T-helper 1 cell treated with Interleukin-12 subunit alpha and Interleukin-12 subunit beta and Interleukin-4 antibody, amounts not matched to agents 30 μg/mL and 1 μg/mL, for 36 hours (primary cell): ENCODE measurements at regions not wholly inside any gene's neighbourhood (a gene's known extent, or its start where the extent isn't known, plus 50 kb on each side); places are given as distances from the start of the nearest gene placed in this dataset.

Experiments
- H3K27ac Mint-ChIP-seq: one replicate; pipeline ENCODE4 v1.8.0; 2021; ENCODE audit warnings: mild to moderate bottlenecking, mixed read lengths
- H3K27me3 Mint-ChIP-seq: one replicate; pipeline ENCODE4 v1.8.0; 2021; ENCODE audit warnings: low read depth, mixed read lengths
- H3K36me3 Mint-ChIP-seq: one replicate; pipeline ENCODE4 v1.8.0; 2021; ENCODE audit warnings: low read depth, mixed read lengths
- H3K4me1 Mint-ChIP-seq: one replicate; pipeline ENCODE4 v1.8.0; 2021; ENCODE audit warnings: low read depth, mixed read lengths
- H3K4me3 Mint-ChIP-seq: one replicate; pipeline ENCODE4 v1.8.0; 2021; ENCODE audit warnings: mild to moderate bottlenecking, moderate library complexity, mixed read lengths
- H3K9me3 Mint-ChIP-seq: one replicate; pipeline ENCODE4 v1.8.0; 2021; ENCODE audit warnings: mixed read lengths

GRCh38 chr13:104071806-104072205, 1005.6 kb upstream of the SLC10A2 start:
- peaks cover 22% of the 10 kb centered on the region for H3K9me3 Mint-ChIP-seq
- H3K4me1 Mint-ChIP-seq = no peaks in the 10 kb centered on the region
- no peaks in the 10 kb centered on the region for H3K27me3 Mint-ChIP-seq
- no peaks in the 10 kb centered on the region for H3K36me3 Mint-ChIP-seq
- no peak overlapping the region for H3K27ac Mint-ChIP-seq
- no peak overlapping the region for H3K4me3 Mint-ChIP-seq

- Mint-ChIP-seq H3K9me3 (peaks cover 19% of the 10 kb centered on the region), H3K4me1 (no peaks in the 10 kb centered on the region), H3K4me3 (no peak overlapping the region)
Measured at GRCh38 chr13:104065328-104065727, 999.1 kb upstream of the SLC10A2 start.

GRCh38 chr13:104057861-104058260, 991.6 kb upstream of the SLC10A2 start:
- Mint-ChIP-seq H3K27ac (no peak overlapping the region), H3K4me1 (no peaks in the 10 kb centered on the region), H3K27me3 (no peaks in the 10 kb centered on the region), H3K36me3 (no peaks in the 10 kb centered on the region), H3K9me3 (peaks cover 28% of the 10 kb centered on the region), H3K4me3 (no peak overlapping the region)

More at GRCh38 chr13:104065328-104065727, 999.1 kb upstream of the SLC10A2 start:
- H3K27ac Mint-ChIP-seq = no peak overlapping the region
- no peaks in the 10 kb centered on the region for H3K27me3 Mint-ChIP-seq
- no peaks in the 10 kb centered on the region for H3K36me3 Mint-ChIP-seq

GRCh38 chr13:104045907-104046306, 979.7 kb upstream of the SLC10A2 start:
- Mint-ChIP-seq H3K36me3 (no peaks in the 10 kb centered on the region), H3K27me3 (no peaks in the 10 kb centered on the region), H3K4me1 (no peaks in the 10 kb centered on the region), H3K4me3 (no peak overlapping the region), H3K27ac (no peak overlapping the region), H3K9me3 (peaks cover 10% of the 10 kb centered on the region)

GRCh38 chr13:104043184-104043583, 977.0 kb upstream of the SLC10A2 start:
- H3K36me3 Mint-ChIP-seq = no peaks in the 10 kb centered on the region
- H3K4me1 Mint-ChIP-seq = no peaks in the 10 kb centered on the region
- no peak overlapping the region for H3K4me3 Mint-ChIP-seq
- no peaks in the 10 kb centered on the region for H3K27me3 Mint-ChIP-seq
- H3K9me3 Mint-ChIP-seq = peaks cover 14% of the 10 kb centered on the region
- no peak overlapping the region for H3K27ac Mint-ChIP-seq

GRCh38 chr13:104034891-104035290, 968.7 kb upstream of the SLC10A2 start:
- Mint-ChIP-seq H3K36me3 (no peaks in the 10 kb centered on the region), H3K4me1 (no peaks in the 10 kb centered on the region), H3K27me3 (no peaks in the 10 kb centered on the region), H3K9me3 (peaks cover 3% of the 10 kb centered on the region), H3K27ac (no peak overlapping the region), H3K4me3 (no peak overlapping the region)

- H3K27me3 Mint-ChIP-seq = no peaks in the 10 kb centered on the region
- H3K4me1 Mint-ChIP-seq = no peaks in the 10 kb centered on the region
- H3K9me3 Mint-ChIP-seq = peaks cover 3% of the 10 kb centered on the region
- no peak overlapping the region for H3K27ac Mint-ChIP-seq
- H3K36me3 Mint-ChIP-seq = no peaks in the 10 kb centered on the region
- H3K4me3 Mint-ChIP-seq = no peak overlapping the region
Measured at GRCh38 chr13:104025303-104025702, 959.1 kb upstream of the SLC10A2 start.

GRCh38 chr13:104024416-104025170, 958.4 kb upstream of the SLC10A2 start:
- H3K4me3 Mint-ChIP-seq = no peak overlapping the region
- H3K27ac Mint-ChIP-seq = no peak overlapping the region
- H3K36me3 Mint-ChIP-seq = no peaks in the 10 kb centered on the region
- no peaks in the 10 kb centered on the region for H3K27me3 Mint-ChIP-seq
- H3K4me1 Mint-ChIP-seq = no peaks in the 10 kb centered on the region
- H3K9me3 Mint-ChIP-seq = peaks cover 3% of the 10 kb centered on the region

- no peak overlapping the region for H3K27ac Mint-ChIP-seq
- H3K36me3 Mint-ChIP-seq = no peaks in the 10 kb centered on the region
- no peaks in the 10 kb centered on the region for H3K27me3 Mint-ChIP-seq
Measured at GRCh38 chr13:104021806-104022397, 955.7 kb upstream of the SLC10A2 start.

GRCh38 chr13:104017317-104017716, 951.1 kb upstream of the SLC10A2 start:
- H3K27me3 Mint-ChIP-seq = no peaks in the 10 kb centered on the region
- no peaks in the 10 kb centered on the region for H3K4me1 Mint-ChIP-seq
- H3K36me3 Mint-ChIP-seq = no peaks in the 10 kb centered on the region
- H3K4me3 Mint-ChIP-seq = no peak overlapping the region
- H3K27ac Mint-ChIP-seq = no peak overlapping the region
- peaks cover 4% of the 10 kb centered on the region for H3K9me3 Mint-ChIP-seq

More at GRCh38 chr13:104021806-104022397, 955.7 kb upstream of the SLC10A2 start:
- Mint-ChIP-seq H3K4me1 (no peaks in the 10 kb centered on the region), H3K9me3 (peaks cover 3% of the 10 kb centered on the region), H3K4me3 (no peak overlapping the region)

GRCh38 chr13:104015646-104016396, 949.6 kb upstream of the SLC10A2 start:
- Mint-ChIP-seq H3K4me3 (no peak overlapping the region), H3K4me1 (no peaks in the 10 kb centered on the region), H3K36me3 (no peaks in the 10 kb centered on the region), H3K27me3 (no peaks in the 10 kb centered on the region), H3K9me3 (peaks cover 11% of the 10 kb centered on the region), H3K27ac (no peak overlapping the region)

GRCh38 chr13:104014803-104015645, 948.8 kb upstream of the SLC10A2 start:
- H3K4me1 Mint-ChIP-seq = no peaks in the 10 kb centered on the region
- no peaks in the 10 kb centered on the region for H3K36me3 Mint-ChIP-seq
- H3K27ac Mint-ChIP-seq = no peak overlapping the region
- no peaks in the 10 kb centered on the region for H3K27me3 Mint-ChIP-seq
- H3K9me3 Mint-ChIP-seq = peaks cover 11% of the 10 kb centered on the region
- H3K4me3 Mint-ChIP-seq = no peak overlapping the region

- no peak overlapping the region for H3K4me3 Mint-ChIP-seq
- H3K27ac Mint-ChIP-seq = no peak overlapping the region
- H3K36me3 Mint-ChIP-seq = no peaks in the 10 kb centered on the region
- H3K9me3 Mint-ChIP-seq = peaks cover 11% of the 10 kb centered on the region
- no peaks in the 10 kb centered on the region for H3K27me3 Mint-ChIP-seq
- no peaks in the 10 kb centered on the region for H3K4me1 Mint-ChIP-seq
Measured at GRCh38 chr13:104011505-104012241, 945.5 kb upstream of the SLC10A2 start.
